G401 (cell line): ENCODE measurements at regions not wholly inside any gene's neighbourhood (a gene's known extent, or its start where the extent isn't known, plus 50 kb on each side); places are given as distances from the start of the nearest gene placed in this dataset.
"Not testable (repeated sequence)": the region's sequence is repeated elsewhere in the genome, so short reads cannot be mapped to it uniquely, and the experiment has no call there.

Source experiments
- DNase-seq: peaks from one replicate; pipeline ENCODE4 v3.0.0-alpha.2; 2015; ENCODE audit warnings: low spot score
- in situ Hi-C: cut with HindIII; loops from 2 replicates; pipeline ENCODE4 v1.10.0; 2016; ENCODE audit warnings: low sequenced_read_pairs, mixed read lengths

GRCh38 chr5:40361378-40361777 is 318.3 kb upstream of the PTGER4 start:
- in situ Hi-C loops: no loop called here
- no peak for DNase-seq

- no peak for DNase-seq
- in situ Hi-C loops: no loop called here
Observed at GRCh38 chr5:40360685-40361084, 319.0 kb upstream of the PTGER4 start.

- in situ Hi-C loops: no loop called here
- DNase-seq: no peak
Observed at GRCh38 chr5:40359832-40360231, 319.9 kb upstream of the PTGER4 start.

GRCh38 chr5:40359093-40359492 is 320.6 kb upstream of the PTGER4 start:
- DNase-seq: no peak
- in situ Hi-C loops: no loop called here

GRCh38 chr5:40356248-40356647 is 323.5 kb upstream of the PTGER4 start:
- DNase-seq: no peak
- in situ Hi-C loops: no loop called here

GRCh38 chr5:40355846-40356245 is 323.9 kb upstream of the PTGER4 start:
- in situ Hi-C loops: no loop called here
- DNase-seq: no peak

- in situ Hi-C loops: no loop called here
- no peak for DNase-seq
Observed at GRCh38 chr5:40355181-40355580, 324.5 kb upstream of the PTGER4 start.

- DNase-seq: no peak
- in situ Hi-C loops: no loop called here
Observed at GRCh38 chr5:40354171-40354570, 325.5 kb upstream of the PTGER4 start.

- no peak for DNase-seq
- in situ Hi-C loops: no loop called here
Observed at GRCh38 chr5:40353442-40353841, 326.3 kb upstream of the PTGER4 start.

- no peak for DNase-seq
- in situ Hi-C loops: no loop called here
Observed at GRCh38 chr5:40347981-40348725, 331.6 kb upstream of the PTGER4 start.

- in situ Hi-C loops: no loop called here
- no peak for DNase-seq
Observed at GRCh38 chr5:40346901-40347300, 332.8 kb upstream of the PTGER4 start.

- DNase-seq, in situ Hi-C loops: not testable (repeated sequence)
Observed at GRCh38 chr5:40338434-40338833, 341.3 kb upstream of the PTGER4 start.

GRCh38 chr5:40334242-40334635 is 345.5 kb upstream of the PTGER4 start:
- DNase-seq: no peak
- in situ Hi-C loops: no loop called here

- DNase-seq: no peak
- in situ Hi-C loops: no loop called here
Observed at GRCh38 chr5:40333459-40334241, 346.1 kb upstream of the PTGER4 start.

- in situ Hi-C loops: no loop called here
- DNase-seq: no peak
Observed at GRCh38 chr5:40332970-40333369, 346.7 kb upstream of the PTGER4 start.

- in situ Hi-C loops: no loop called here
Observed at GRCh38 chr5:40331616-40332015, 348.1 kb upstream of the PTGER4 start.

GRCh38 chr5:40321514-40321913 is 358.2 kb upstream of the PTGER4 start:
- DNase-seq: no peak
- in situ Hi-C loops: no loop called here

More at GRCh38 chr5:40331616-40332015, 348.1 kb upstream of the PTGER4 start:
- no peak for DNase-seq

- DNase-seq: no peak
- in situ Hi-C loops: no loop called here
Observed at GRCh38 chr5:40318395-40318794, 361.3 kb upstream of the PTGER4 start.

- in situ Hi-C loops: no loop called here
Observed at GRCh38 chr5:40317023-40317422, 362.7 kb upstream of the PTGER4 start.

GRCh38 chr5:40315126-40315525 is 364.6 kb upstream of the PTGER4 start:
- in situ Hi-C loops: no loop called here
- no peak for DNase-seq

More at GRCh38 chr5:40317023-40317422, 362.7 kb upstream of the PTGER4 start:
- no peak for DNase-seq

- no peak for DNase-seq
- in situ Hi-C loops: no loop called here
Observed at GRCh38 chr5:40314275-40314674, 365.4 kb upstream of the PTGER4 start.
